GM18517 (cell line): ENCODE measurements at regions not wholly inside any gene's neighbourhood (a gene's known extent, or its start where the extent isn't known, plus 50 kb on each side); places are given as distances from the start of the nearest gene placed in this dataset.

Experiments used
- ATAC-seq: cut with Tn5 transposase; IDR thresholded peaks from one replicate; pipeline ENCODE4 v1.9.1; 2021; ENCODE audit warnings: mild to moderate bottlenecking, moderate library complexity; ENCODE audit not compliant: unreplicated experiment

- ATAC-seq: no peak
Measured at GRCh38 chr6:6781172-6781872, 192.8 kb downstream of the LY86 start.

- no peak for ATAC-seq
Measured at GRCh38 chr6:6781873-6782227, 193.3 kb downstream of the LY86 start.

GRCh38 chr6:6783721-6784120 is 195.2 kb downstream of the LY86 start:
- ATAC-seq: no peak

- ATAC-seq: no peak
Measured at GRCh38 chr6:6784514-6785162, 196.1 kb downstream of the LY86 start.

- no peak for ATAC-seq
Measured at GRCh38 chr6:6785163-6785521, 196.6 kb downstream of the LY86 start.

- ATAC-seq: peak; percentile 63
Measured at GRCh38 chr6:6788394-6789032, 200.0 kb downstream of the LY86 start.

- ATAC-seq: no peak
Measured at GRCh38 chr6:6790393-6790792, 201.9 kb downstream of the LY86 start.

- no peak for ATAC-seq
Measured at GRCh38 chr6:6790891-6791290, 202.4 kb downstream of the LY86 start.

- ATAC-seq: no peak
Measured at GRCh38 chr6:6793388-6794250, 205.1 kb downstream of the LY86 start.

- no peak for ATAC-seq
Measured at GRCh38 chr6:6795393-6795792, 206.9 kb downstream of the LY86 start.

- no peak for ATAC-seq
Measured at GRCh38 chr6:6796818-6797217, 208.3 kb downstream of the LY86 start.

GRCh38 chr6:6798448-6798860 is 209.9 kb downstream of the LY86 start:
- no peak for ATAC-seq

- ATAC-seq: no peak
Measured at GRCh38 chr6:6801005-6801335, 212.4 kb downstream of the LY86 start.

- ATAC-seq: no peak
Measured at GRCh38 chr6:6801635-6802218, 213.2 kb downstream of the LY86 start.

- peak; percentile 77 for ATAC-seq
Measured at GRCh38 chr6:6803180-6803977, 214.9 kb downstream of the LY86 start.

- no peak for ATAC-seq
Measured at GRCh38 chr6:6804843-6805615, 216.5 kb downstream of the LY86 start.

GRCh38 chr6:6806844-6807518 is 218.5 kb downstream of the LY86 start:
- ATAC-seq: no peak

GRCh38 chr6:6808343-6808742 is 219.8 kb downstream of the LY86 start:
- no peak for ATAC-seq

- no peak for ATAC-seq
Measured at GRCh38 chr6:6808915-6809314, 220.4 kb downstream of the LY86 start.
